AG04450 (cell line): ENCODE measurements at regions not wholly inside any gene's neighbourhood (a gene's known extent, or its start where the extent isn't known, plus 50 kb on each side); places are given as distances from the start of the nearest gene placed in this dataset.

ENCODE experiments used
- CTCF ChIA-PET: fragments of 300-600, 350-600 bp; formaldehyde crosslinking; extraction: SDS; loops from one replicate; lab custom pipeline; 2022; ENCODE audit warnings: antibody characterized with exemption, inconsistent platforms; lab: Charles Lee
- POLR2A ChIA-PET: fragments of 350-600 bp; formaldehyde crosslinking; extraction: SDS; loops from one replicate; lab custom pipeline; 2021; ENCODE audit warnings: antibody characterized with exemption, inconsistent platforms; lab: Yijun Ruan, JAX
- DNase-seq: peaks from one replicate; pipeline ENCODE4 v3.0.0-alpha.2; 2011; ENCODE audit warnings: low read depth, low spot score
- H3K27ac ChIP-seq: one replicate; pipeline ENCODE4 v1.5.1; 2012; ENCODE audit warnings: low read depth, low read length, control low read depth
- H3K27me3 ChIP-seq: one replicate; pipeline ENCODE4 v1.6.0; 2012; ENCODE audit warnings: low read length; ENCODE audit not compliant: control insufficient read depth, insufficient read depth
- H3K4me3 ChIP-seq: 2 replicates; pipeline ENCODE4 v1.5.1; 2011; ENCODE audit warnings: mild to moderate bottlenecking, low read depth, low read length, control low read depth
- H3K9me3 ChIP-seq: 2 replicates; pipeline ENCODE4 v1.5.1; 2012; ENCODE audit warnings: low read length; ENCODE audit not compliant: control insufficient read depth, insufficient read depth
- TF ChIP-seq, protein P1 (sequence below): IDR thresholded peaks from 2 replicates; pipeline ENCODE4 v1.5.1; 2011; ENCODE audit warnings: low read depth, low read length, control low read depth, inconsistent platforms

DNA sequence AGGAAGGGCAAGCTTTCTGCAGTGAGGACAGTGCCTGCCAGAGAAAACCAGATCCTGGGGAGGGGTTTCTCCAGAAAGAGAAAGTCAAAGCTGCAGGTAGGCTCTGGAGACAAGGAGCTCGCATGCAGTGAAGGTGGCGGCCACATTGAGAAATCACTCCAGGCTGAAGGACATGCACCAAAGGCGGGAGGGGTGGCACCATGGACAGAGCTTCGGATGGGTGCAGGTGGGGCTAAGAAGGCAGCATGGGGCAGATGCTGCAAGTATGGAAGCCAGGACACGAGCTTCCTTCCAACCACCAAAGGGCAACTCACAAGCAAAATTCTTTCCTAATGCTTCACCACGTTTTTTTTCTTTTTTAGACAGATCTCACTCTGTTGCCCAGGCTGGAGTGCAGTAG is 104.4 kb upstream of the SLC35G4 start:
- H3K4me3 ChIP-seq: no peak overlapping the region
- H3K27ac ChIP-seq: no peak overlapping the region
- ChIA-PET CTCF (interaction anchor here (1.1 to 1.6 kb wide), 3 partner anchors 14 to 194 kb away, joined by 5 to 8 read pairs (median 7); no protein-coding TSS in a partner anchor), POLR2A (no interaction called here)
- no peaks in the 10 kb centered on the region for H3K9me3 ChIP-seq
- TF ChIP-seq, protein P1, sequence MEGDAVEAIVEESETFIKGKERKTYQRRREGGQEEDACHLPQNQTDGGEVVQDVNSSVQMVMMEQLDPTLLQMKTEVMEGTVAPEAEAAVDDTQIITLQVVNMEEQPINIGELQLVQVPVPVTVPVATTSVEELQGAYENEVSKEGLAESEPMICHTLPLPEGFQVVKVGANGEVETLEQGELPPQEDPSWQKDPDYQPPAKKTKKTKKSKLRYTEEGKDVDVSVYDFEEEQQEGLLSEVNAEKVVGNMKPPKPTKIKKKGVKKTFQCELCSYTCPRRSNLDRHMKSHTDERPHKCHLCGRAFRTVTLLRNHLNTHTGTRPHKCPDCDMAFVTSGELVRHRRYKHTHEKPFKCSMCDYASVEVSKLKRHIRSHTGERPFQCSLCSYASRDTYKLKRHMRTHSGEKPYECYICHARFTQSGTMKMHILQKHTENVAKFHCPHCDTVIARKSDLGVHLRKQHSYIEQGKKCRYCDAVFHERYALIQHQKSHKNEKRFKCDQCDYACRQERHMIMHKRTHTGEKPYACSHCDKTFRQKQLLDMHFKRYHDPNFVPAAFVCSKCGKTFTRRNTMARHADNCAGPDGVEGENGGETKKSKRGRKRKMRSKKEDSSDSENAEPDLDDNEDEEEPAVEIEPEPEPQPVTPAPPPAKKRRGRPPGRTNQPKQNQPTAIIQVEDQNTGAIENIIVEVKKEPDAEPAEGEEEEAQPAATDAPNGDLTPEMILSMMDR: no peak
- no peaks in the 10 kb centered on the region for H3K27me3 ChIP-seq
- DNase-seq: no peak

DNA sequence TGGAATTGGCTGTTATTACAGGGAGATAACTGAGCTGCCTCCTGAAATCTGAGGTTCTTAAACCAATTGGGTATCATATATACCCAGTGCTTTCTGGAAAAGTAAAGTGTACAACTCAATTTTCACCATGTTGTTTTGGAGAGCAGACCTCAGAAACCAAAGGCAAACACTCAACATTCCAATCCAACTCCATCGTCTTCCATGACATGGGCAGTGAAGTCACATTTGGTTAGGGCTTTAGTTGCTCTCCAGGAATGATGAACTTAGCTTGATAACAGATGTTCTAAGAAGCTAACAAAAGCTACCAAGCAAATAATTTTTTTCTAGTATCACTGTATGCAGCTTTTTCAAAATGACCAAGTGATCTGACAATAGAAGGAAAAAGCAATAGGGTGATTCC is 107.0 kb upstream of the SLC35G4 start:
- TF ChIP-seq, protein P1: no peak
- Histone ChIP-seq H3K27ac (no peak overlapping the region), H3K9me3 (peaks cover 5% of the 10 kb centered on the region), H3K27me3 (no peaks in the 10 kb centered on the region), H3K4me3 (no peak overlapping the region)
- ChIA-PET POLR2A (no interaction called here), CTCF (interaction anchor here (0.5 to 2.0 kb wide), 6 partner anchors 10 to 715 kb away, joined by 3 to 11 read pairs (median 4); no protein-coding TSS in a partner anchor)
- DNase-seq: peak; percentile 20

DNA sequence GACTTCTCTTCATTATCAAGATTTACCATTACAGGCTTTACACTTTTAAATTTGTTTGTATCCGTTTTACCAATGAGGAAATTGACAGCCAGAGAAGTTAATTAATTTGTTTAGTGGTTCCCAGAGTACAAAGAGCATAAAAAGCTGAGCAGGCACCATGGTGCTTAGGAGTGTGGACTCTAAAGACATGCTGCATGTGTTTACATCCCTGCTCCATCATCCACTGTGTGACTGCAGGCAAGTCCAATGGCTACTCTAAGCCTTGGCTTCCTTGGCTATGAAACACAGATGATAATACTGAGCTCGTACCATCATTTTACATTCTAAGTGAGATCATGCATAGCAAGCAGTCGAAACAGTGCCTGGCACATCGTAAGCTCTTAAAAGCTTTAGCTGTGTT is 108.0 kb upstream of the SLC35G4 start:
- Histone ChIP-seq H3K27me3 (no peaks in the 10 kb centered on the region), H3K9me3 (peaks cover 5% of the 10 kb centered on the region), H3K4me3 (no peak overlapping the region), H3K27ac (no peak overlapping the region)
- TF ChIP-seq, protein P1: no peak
- ChIA-PET POLR2A (no interaction called here), CTCF (interaction anchor here (1.0 kb wide), 3 partner anchors 18 to 191 kb away, joined by 5 to 6 read pairs (median 5); no protein-coding TSS in a partner anchor)
- DNase-seq: no peak

DNA sequence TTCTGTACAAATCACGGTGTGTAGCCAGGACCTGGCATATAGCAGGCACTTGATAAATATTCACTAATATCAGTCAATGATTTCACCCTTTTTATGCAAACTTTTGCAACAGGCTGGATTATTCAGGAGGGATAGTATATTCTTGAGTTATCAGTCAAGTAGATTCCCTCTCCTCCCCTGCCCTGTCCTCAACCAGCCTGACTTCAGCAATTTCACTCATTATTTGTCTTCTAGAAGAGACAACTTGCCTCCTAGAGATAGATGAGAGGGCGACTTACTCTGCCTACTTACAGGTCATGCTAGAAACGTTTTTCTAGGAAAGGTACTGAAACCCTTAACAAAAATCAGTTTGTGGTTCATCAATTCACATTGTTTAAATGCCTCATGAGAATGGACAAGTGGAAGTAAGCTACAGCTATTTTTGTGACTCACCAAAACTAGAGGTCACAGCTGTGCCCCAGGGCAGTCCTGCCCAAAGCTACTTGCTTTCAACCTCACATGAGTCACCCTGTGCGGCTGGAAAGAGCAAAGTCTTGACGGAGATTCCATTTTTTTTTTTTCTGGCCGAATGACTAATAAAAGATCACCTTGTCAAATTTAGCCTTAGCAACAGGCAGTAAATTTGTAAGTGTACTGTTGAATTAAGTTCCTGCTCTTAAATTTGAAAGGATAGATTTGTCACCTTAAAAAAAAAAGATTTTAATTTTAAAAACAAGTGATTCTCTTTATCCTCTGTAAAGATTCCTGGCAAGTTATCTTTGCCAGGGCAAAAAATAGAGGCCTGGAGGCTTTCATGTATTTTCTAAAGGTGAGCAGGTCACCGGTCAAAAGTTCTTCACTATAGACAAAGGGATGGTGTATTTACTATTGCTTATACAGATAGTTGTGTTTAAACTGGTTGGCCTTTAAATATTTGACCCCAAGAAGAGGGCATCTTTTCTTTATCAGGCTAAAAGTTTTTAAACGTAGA is 109.0 kb upstream of the SLC35G4 start:
- Histone ChIP-seq H3K4me3 (no peak overlapping the region), H3K27me3 (no peaks in the 10 kb centered on the region), H3K27ac (peak overlapping the region; percentile 40), H3K9me3 (peaks cover 5% of the 10 kb centered on the region)
- TF ChIP-seq, protein P1: no peak
- CTCF ChIA-PET: no interaction called here
- DNase-seq: peak; percentile 91
- POLR2A ChIA-PET: interaction anchor here (0.7 to 0.9 kb wide), 2 partner anchors 176 to 638 kb away, joined by 4 read pairs; no protein-coding TSS in a partner anchor

DNA sequence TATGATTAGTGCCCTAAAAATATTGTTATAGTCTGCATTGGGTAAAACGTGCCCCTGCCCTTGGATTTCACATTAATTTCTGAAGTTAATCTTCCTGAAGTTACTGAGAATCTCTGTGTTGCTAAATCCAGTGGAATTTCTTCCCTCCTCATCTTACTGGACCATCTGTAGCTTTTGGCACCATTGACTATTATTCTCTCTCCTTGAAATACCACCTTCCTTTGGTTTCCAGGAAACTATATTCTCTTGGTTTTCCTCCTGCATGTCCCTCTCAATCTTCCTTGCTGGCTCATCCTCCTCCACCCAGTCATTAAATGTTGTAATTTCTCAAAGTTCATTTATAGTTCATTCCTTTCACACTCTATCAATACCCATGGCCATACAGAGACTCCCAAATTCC is 110.6 kb upstream of the SLC35G4 start:
- ChIA-PET CTCF (interaction anchor here (0.9 to 2.2 kb wide), 2 partner anchors 20 to 188 kb away, joined by 4 to 7 read pairs; no protein-coding TSS in a partner anchor), POLR2A (no interaction called here)
- Histone ChIP-seq H3K27me3 (no peaks in the 10 kb centered on the region), H3K27ac (no peak overlapping the region), H3K4me3 (no peak overlapping the region), H3K9me3 (peaks cover 5% of the 10 kb centered on the region)
- DNase-seq: no peak
- TF ChIP-seq, protein P1: no peak
